AG04449 (cell line): ENCODE measurements at regions not wholly inside any gene's neighbourhood (a gene's known extent, or its start where the extent isn't known, plus 50 kb on each side); places are given as distances from the start of the nearest gene placed in this dataset.

ENCODE experiments used
- CTCF ChIA-PET: fragments of 350-600 bp; formaldehyde crosslinking; extraction: SDS; loops from one replicate; lab custom pipeline; 2021; ENCODE audit warnings: antibody characterized with exemption; lab: Yijun Ruan, JAX
- POLR2A ChIA-PET: fragments of 400-600, 350-600 bp; formaldehyde crosslinking; extraction: SDS; loops from one replicate; lab custom pipeline; 2020; ENCODE audit warnings: antibody characterized with exemption, inconsistent platforms; lab: Yijun Ruan, JAX
- DNase-seq: peaks from one replicate; pipeline ENCODE4 v3.0.0-alpha.2; 2010; ENCODE audit warnings: low read depth, low spot score
- H3K4me3 ChIP-seq: 2 replicates; pipeline ENCODE4 v1.5.1; 2011; ENCODE audit warnings: low read depth, mild to moderate bottlenecking, control low read depth, low read length
- CTCF ChIP-seq: IDR thresholded peaks from one replicate; pipeline ENCODE4 v1.5.1; 2011; ENCODE audit warnings: mild to moderate bottlenecking, moderate library complexity, low read length, control low read depth, inconsistent platforms; ENCODE audit not compliant: insufficient read depth; ENCODE audit errors: missing control alignments

- no peak for DNase-seq
- no peak overlapping the region for H3K4me3 ChIP-seq
- ChIA-PET CTCF (interaction anchor here (0.9 to 17.2 kb wide), 8 partner anchors 10 to 675 kb away, joined by 3 to 184 read pairs (median 4); no protein-coding TSS in a partner anchor), POLR2A (no interaction called here)
- TF ChIP-seq CTCF = no peak
Observed at GRCh38 chr1:173418107-173418985, 58.8 kb upstream of the PRDX6 start.

- TF ChIP-seq CTCF = peak; percentile 46
- no peak overlapping the region for H3K4me3 ChIP-seq
- ChIA-PET POLR2A (no interaction called here), CTCF (interaction anchor here (0.6 to 17.2 kb wide), 30 partner anchors 10 to 1298 kb away, joined by 3 to 184 read pairs (median 4); partner anchors contain the start of genes DARS2, KLHL20 and PRDX6)
- DNase-seq = peak; percentile 28
Observed at GRCh38 chr1:173420330-173420806, 56.8 kb upstream of the PRDX6 start.

GRCh38 chr1:173421286-173421685, 55.8 kb upstream of the PRDX6 start:
- ChIA-PET POLR2A (no interaction called here), CTCF (interaction anchor here (0.6 to 17.2 kb wide), 10 partner anchors 8 to 678 kb away, joined by 3 to 184 read pairs (median 3); no protein-coding TSS in a partner anchor)
- H3K4me3 ChIP-seq = no peak overlapping the region
- DNase-seq = no peak
- TF ChIP-seq CTCF = no peak

- ChIA-PET POLR2A (no interaction called here), CTCF (interaction anchor here (0.6 to 17.2 kb wide), 10 partner anchors 8 to 678 kb away, joined by 3 to 184 read pairs (median 3); no protein-coding TSS in a partner anchor)
- no peak overlapping the region for H3K4me3 ChIP-seq
- DNase-seq = no peak
- no peak for TF ChIP-seq CTCF
Observed at GRCh38 chr1:173421789-173422188, 55.3 kb upstream of the PRDX6 start.

GRCh38 chr1:173422456-173422976, 54.6 kb upstream of the PRDX6 start:
- TF ChIP-seq CTCF = no peak
- no peak for DNase-seq
- CTCF ChIA-PET = interaction anchor here (0.9 to 17.2 kb wide), 3 partner anchors 7 to 679 kb away, joined by 4 to 184 read pairs (median 48); no protein-coding TSS in a partner anchor
- no peak overlapping the region for H3K4me3 ChIP-seq
- POLR2A ChIA-PET = no interaction called here

GRCh38 chr1:173423291-173423690, 53.8 kb upstream of the PRDX6 start:
- ChIA-PET CTCF (interaction anchor here (0.8 to 17.2 kb wide), 2 partner anchors 8 to 680 kb away, joined by 5 to 184 read pairs; no protein-coding TSS in a partner anchor), POLR2A (no interaction called here)
- no peak for TF ChIP-seq CTCF
- no peak for DNase-seq
- H3K4me3 ChIP-seq = no peak overlapping the region
